ENCODE measurements at regions not wholly inside any gene's neighbourhood (a gene's known extent, or its start where the extent isn't known, plus 50 kb on each side); places are given as distances from the start of the nearest gene placed in this dataset.

DNA sequence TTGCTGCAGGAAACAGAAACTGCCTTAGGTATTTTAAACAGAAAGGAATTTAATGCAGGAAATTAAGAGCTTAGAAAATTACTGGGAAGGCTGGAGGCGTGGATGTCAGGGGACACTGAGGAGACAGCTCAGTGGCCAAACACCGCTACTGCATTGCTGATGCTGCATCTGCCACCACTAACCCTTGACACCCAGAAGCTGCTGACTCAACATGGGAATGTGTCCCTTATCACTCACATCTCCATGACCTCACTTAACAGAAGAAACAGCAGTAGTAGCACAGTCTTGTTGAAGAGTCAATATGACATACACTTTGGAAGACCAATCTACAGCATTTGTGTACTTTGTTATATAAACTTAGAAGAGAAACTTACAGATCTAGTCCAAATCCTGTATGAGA lies 906.1 kb downstream of the SLC4A3 start:
- Histone ChIP-seq H3K27ac (ENCODE audit: low read length) (no peak overlapping the region), H3K27me3 (ENCODE audit: insufficient read depth, low read length) (no peaks in the 10 kb centered on the region), H3K36me3 (ENCODE audit: insufficient read depth, low read depth, low read length) (no peaks in the 10 kb centered on the region), H3K9me3 (ENCODE audit: insufficient read depth, low read depth, low read length) (peaks cover 22% of the 10 kb centered on the region; the same call in 1 of the 2 replicates), H3K9ac (ENCODE audit: low read depth, low read length) (no peak overlapping the region), H3K4me1 (ENCODE audit: insufficient read depth, low read length) (no peaks in the 10 kb centered on the region), H3K4me3 (ENCODE audit: low read length) (no peak overlapping the region)

DNA sequence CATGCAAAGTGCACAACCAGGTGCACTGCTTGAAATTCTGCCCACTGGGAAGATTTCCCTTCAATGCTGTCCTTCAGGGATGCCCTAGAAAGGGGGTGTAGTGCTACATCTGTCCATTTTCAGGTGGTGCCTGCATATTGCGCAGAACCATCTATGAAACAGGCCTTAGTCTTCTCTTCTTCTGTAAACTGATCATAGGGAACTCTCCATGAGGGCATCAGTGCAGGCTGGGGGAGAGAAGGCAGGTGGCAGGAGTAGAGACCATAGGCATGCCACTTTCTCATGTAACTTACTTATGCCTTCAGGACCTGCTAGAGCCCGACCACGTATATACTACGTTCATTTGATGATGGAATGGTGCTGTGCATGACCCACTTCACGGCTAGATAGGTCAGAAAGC lies 912.1 kb downstream of the SLC4A3 start:
- no peaks in the 10 kb centered on the region for H3K36me3 ChIP-seq (ENCODE audit: insufficient read depth, low read depth, low read length)

DNA sequence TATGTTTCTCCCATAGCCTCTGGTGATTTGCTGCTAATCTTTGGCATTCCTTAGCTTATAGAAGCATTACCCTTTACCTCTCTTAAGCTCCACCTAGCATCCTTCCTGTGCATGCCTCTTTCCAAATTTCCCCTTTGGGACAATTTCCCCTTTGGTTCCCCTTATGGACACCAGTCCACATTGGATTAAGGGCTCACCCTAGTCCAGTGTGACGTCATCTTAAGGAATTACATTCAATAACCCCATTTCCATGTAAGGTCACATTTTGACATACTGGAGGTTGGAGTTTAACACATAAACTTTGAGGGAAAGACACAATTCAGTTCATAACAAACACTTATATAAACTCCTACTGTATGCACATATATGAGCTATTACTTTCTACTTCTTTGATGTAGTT lies 916.6 kb downstream of the SLC4A3 start:
- H3K9ac ChIP-seq (ENCODE audit: low read depth, low read length): no peak overlapping the region
- no peaks in the 10 kb centered on the region for H3K36me3 ChIP-seq (ENCODE audit: insufficient read depth, low read depth, low read length)
- H3K4me3 ChIP-seq (ENCODE audit: low read length): no peak overlapping the region
- H3K27ac ChIP-seq (ENCODE audit: low read length): no peak overlapping the region
- H3K4me1 ChIP-seq (ENCODE audit: insufficient read depth, low read length): no peaks in the 10 kb centered on the region
- H3K27me3 ChIP-seq (ENCODE audit: insufficient read depth, low read length): no peaks in the 10 kb centered on the region
- 0 out of 2 replicates have a peak, but pooled peaks cover 5% of the 10 kb centered on the region for H3K9me3 ChIP-seq (ENCODE audit: insufficient read depth, low read depth, low read length)

More for the DNA sequence above, 912.1 kb downstream of the SLC4A3 start:
- Histone ChIP-seq H3K27ac (ENCODE audit: low read length) (no peak overlapping the region), H3K9me3 (ENCODE audit: insufficient read depth, low read depth, low read length) (peaks cover 19% of the 10 kb centered on the region; the same call in 1 of the 2 replicates), H3K4me3 (ENCODE audit: low read length) (no peak overlapping the region), H3K4me1 (ENCODE audit: insufficient read depth, low read length) (no peaks in the 10 kb centered on the region), H3K27me3 (ENCODE audit: insufficient read depth, low read length) (no peaks in the 10 kb centered on the region), H3K9ac (ENCODE audit: low read depth, low read length) (no peak overlapping the region)

DNA sequence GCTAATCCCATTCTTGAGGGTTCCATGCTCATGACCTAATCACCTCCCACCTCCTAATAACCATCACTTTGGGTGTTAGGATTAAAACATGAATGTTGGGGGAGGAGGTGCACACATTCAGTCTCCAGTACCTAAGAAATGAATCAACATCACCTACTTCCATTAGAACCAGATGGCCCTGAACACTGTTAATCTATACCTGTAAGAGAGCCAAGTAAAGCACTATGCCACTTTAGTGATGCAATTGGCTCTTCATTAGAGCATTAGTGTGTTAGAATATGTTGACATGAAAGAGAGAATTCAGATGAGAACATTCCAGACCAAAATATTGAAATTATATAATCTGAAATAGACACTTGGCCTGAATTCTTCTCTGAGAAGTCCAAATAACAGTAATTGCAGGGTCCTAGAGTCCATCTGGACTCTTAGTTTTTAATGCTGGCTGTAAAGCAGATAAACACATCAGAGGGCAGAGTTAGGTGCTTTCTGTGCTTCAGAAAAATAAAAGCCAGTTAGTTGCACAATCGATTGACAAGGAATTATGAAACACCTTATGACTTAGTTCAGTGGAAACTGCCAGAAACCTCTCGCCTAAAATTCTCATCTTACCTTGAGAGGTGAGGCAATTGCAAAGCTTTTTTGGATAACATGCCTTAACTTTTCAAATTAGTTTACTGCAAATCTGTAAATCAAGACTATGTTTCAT lies 923.7 kb downstream of the SLC4A3 start:
- no peak overlapping the region for H3K4me3 ChIP-seq (ENCODE audit: low read length)
- no peak overlapping the region for H3K9ac ChIP-seq (ENCODE audit: low read depth, low read length)
- H3K9me3 ChIP-seq (ENCODE audit: insufficient read depth, low read depth, low read length): no peaks in the 10 kb centered on the region
- no peaks in the 10 kb centered on the region for H3K36me3 ChIP-seq (ENCODE audit: insufficient read depth, low read depth, low read length)
- no peaks in the 10 kb centered on the region for H3K4me1 ChIP-seq (ENCODE audit: insufficient read depth, low read length)
- H3K27ac ChIP-seq (ENCODE audit: low read length): no peak overlapping the region
- no peaks in the 10 kb centered on the region for H3K27me3 ChIP-seq (ENCODE audit: insufficient read depth, low read length)

DNA sequence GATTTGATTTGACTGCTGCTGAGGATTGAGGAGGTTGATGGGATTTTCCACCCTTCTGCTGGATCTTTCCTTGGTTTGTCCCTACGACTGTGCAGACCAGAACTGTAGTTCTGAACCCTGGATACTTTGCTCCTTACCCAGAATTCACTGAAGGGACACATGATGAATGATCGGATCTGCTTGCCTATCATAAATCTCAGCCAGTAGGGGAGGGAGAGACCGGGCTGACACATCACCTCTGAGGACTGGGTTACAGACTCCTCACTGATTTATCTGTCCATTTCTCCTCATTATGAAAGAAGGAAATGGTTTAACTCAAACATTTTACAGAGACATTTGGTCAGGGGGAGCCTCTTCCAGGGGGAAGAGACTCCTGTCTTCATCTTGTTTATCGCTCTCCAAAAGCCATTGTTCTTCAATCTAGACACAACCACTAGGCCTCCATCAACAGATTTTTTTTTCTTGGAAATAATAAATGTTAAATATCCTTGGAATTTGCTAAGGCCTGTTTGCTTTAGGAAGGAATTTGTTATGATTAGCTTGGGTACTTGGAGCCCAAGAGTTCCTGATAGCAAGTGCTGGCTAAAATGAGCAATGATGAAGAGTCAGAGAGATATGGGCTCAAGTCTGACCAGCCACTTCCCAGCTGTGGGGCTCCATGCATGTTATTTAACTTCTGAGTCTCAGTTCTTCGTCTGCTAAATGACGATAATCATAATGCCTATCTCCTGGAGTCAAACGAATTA lies 925.5 kb downstream of the SLC4A3 start:
- H3K27ac ChIP-seq (ENCODE audit: low read length): no peak overlapping the region
- H3K36me3 ChIP-seq (ENCODE audit: insufficient read depth, low read depth, low read length): no peaks in the 10 kb centered on the region
- H3K27me3 ChIP-seq (ENCODE audit: insufficient read depth, low read length): no peaks in the 10 kb centered on the region
- H3K4me1 ChIP-seq (ENCODE audit: insufficient read depth, low read length): no peaks in the 10 kb centered on the region
- no peak overlapping the region for H3K4me3 ChIP-seq (ENCODE audit: low read length)
- no peaks in the 10 kb centered on the region for H3K9me3 ChIP-seq (ENCODE audit: insufficient read depth, low read depth, low read length)
- no peak overlapping the region for H3K9ac ChIP-seq (ENCODE audit: low read depth, low read length)

DNA sequence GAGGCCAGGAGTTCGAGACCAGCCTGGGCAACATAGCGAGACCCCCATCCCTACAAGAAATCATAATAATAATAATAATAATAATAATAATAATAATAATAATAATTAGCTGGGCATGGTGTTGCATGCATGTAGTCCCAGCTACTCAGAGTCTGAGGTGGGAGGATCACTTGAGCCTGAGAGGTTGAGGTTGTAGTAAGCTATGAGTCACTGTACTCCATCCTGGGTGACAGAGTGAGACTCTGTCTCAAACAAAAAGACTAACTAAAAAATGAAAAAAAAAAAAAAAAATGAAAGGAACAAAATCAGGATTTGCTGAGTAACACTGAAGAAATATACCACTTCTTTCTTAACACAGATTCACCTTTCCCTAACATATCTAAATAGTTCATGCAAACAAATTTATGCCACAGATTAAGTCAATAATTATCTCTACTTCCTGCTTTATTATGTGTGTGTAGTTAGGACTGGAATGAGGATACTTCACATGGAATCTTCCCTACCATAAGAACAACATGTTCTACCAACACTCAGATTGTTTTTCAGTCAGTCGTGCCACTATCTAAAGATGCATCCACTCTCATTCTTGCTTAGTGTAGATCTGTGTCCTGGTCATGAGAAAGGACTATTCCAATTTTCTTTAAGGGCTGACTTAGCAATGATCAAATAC lies 928.7 kb downstream of the SLC4A3 start:
- Histone ChIP-seq H3K27ac (ENCODE audit: low read length) (no peak overlapping the region), H3K36me3 (ENCODE audit: insufficient read depth, low read depth, low read length) (no peaks in the 10 kb centered on the region), H3K9ac (ENCODE audit: low read depth, low read length) (no peak overlapping the region), H3K9me3 (ENCODE audit: insufficient read depth, low read depth, low read length) (no peaks in the 10 kb centered on the region), H3K4me3 (ENCODE audit: low read length) (no peak overlapping the region), H3K4me1 (ENCODE audit: insufficient read depth, low read length) (no peaks in the 10 kb centered on the region), H3K27me3 (ENCODE audit: insufficient read depth, low read length) (no peaks in the 10 kb centered on the region)

DNA sequence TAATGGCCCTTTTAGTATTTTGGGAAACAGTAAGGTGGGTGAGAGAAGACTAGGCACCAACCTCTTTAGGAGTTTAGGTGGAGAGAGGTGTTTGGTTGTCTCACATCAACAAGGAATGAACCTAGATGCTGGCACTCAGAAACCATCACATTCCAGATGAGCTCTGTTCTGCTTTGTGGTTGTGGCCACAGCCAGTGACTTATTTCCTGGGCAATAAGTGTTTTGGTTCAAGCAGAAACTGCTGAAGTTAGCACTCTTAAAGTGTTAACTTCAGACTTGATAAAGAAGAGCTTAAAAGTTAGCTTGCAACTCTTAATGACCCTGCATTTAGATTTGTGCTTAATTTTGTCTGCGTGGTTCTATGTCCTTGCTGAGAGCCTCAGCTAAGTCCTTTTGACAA lies 929.2 kb downstream of the SLC4A3 start:
- Histone ChIP-seq H3K4me3 (ENCODE audit: low read length) (no peak overlapping the region), H3K9ac (ENCODE audit: low read depth, low read length) (no peak overlapping the region), H3K27me3 (ENCODE audit: insufficient read depth, low read length) (no peaks in the 10 kb centered on the region), H3K36me3 (ENCODE audit: insufficient read depth, low read depth, low read length) (no peaks in the 10 kb centered on the region), H3K9me3 (ENCODE audit: insufficient read depth, low read depth, low read length) (no peaks in the 10 kb centered on the region), H3K27ac (ENCODE audit: low read length) (no peak overlapping the region), H3K4me1 (ENCODE audit: insufficient read depth, low read length) (no peaks in the 10 kb centered on the region)

DNA sequence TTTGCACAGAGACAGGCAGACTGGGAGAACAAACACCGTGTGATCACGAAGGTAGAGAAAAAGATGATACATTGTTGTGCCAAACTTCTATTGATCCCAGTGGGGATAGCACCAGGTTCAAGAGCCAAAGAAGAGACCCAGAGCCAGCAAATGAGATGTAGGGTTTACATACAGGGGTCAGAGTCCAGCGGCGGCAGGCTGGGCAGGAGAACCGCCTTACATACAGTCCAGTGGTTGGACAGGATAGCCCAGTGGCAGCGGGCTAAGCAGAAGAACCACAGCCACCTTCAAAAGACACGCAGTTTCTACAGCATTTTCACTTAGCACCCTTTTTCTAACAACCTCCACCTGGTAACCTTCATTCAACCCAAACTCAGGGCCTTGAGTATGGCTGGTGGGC lies 932.8 kb downstream of the SLC4A3 start:
- Histone ChIP-seq H3K36me3 (ENCODE audit: insufficient read depth, low read depth, low read length) (no peaks in the 10 kb centered on the region), H3K27ac (ENCODE audit: low read length) (no peak overlapping the region), H3K4me3 (ENCODE audit: low read length) (no peak overlapping the region), H3K27me3 (ENCODE audit: insufficient read depth, low read length) (no peaks in the 10 kb centered on the region), H3K9me3 (ENCODE audit: insufficient read depth, low read depth, low read length) (no peaks in the 10 kb centered on the region), H3K9ac (ENCODE audit: low read depth, low read length) (no peak overlapping the region), H3K4me1 (ENCODE audit: insufficient read depth, low read length) (no peaks in the 10 kb centered on the region)

DNA sequence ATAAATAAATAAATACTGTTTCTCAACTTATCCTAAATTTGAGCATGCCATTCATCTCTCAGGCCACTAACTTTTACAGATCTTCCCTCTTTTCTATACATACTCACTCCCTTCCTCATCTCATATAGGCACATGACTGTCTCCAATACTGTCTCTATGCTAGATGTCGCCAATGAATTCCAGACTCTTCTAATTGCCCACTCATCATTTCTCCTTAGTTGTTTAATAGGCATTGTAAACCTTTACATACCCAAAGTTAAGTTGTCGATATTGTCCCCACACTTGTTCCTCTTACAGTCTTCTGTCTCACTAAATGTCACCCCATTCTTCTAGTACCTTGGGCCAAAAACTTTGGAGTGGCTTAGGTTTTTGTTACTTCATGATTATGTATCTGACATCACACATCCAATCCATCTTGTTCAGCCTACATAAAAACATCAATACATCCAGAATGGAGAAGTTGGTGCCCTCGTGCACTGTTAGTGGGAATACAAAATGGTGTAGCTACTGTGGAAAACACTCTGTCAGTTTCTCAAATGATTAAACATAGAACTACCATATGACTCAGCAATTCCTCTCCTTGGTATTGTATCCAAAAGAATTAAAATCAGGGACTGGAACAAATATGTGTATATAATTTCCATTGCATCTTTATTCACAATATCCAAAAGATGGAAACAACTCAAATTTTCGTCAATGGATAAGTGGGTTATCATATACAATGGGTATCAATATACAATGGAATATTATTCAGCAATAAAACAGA lies 935.1 kb downstream of the SLC4A3 start:
- H3K36me3 ChIP-seq (ENCODE audit: insufficient read depth, low read depth, low read length): no peaks in the 10 kb centered on the region
- H3K4me1 ChIP-seq (ENCODE audit: insufficient read depth, low read length): no peaks in the 10 kb centered on the region
- no peak overlapping the region for H3K9ac ChIP-seq (ENCODE audit: low read depth, low read length)
- no peak overlapping the region for H3K4me3 ChIP-seq (ENCODE audit: low read length)
- H3K27me3 ChIP-seq (ENCODE audit: insufficient read depth, low read length): no peaks in the 10 kb centered on the region
- no peaks in the 10 kb centered on the region for H3K9me3 ChIP-seq (ENCODE audit: insufficient read depth, low read depth, low read length)
- H3K27ac ChIP-seq (ENCODE audit: low read length): no peak overlapping the region

DNA sequence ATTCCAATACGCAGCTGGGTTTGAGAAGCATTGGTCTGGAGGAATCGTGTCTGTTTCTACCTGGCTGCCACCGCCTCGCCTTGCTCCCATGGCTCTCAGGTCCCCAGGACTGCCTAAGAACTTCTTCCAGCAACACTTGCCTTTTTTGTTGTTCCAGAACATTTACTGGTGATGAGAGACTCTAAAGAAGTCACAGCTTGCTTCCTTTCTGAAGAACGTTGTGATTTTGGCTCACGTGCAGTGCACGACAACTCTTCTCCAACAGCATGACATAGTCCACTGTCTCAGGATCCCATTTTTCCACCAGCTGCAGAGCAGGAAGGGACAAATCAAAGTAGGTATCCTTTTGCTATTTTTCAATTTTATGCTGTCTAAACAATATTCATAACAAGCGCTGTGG lies 940.9 kb downstream of the SLC4A3 start:
- Histone ChIP-seq H3K9me3 (ENCODE audit: insufficient read depth, low read depth, low read length) (no peaks in the 10 kb centered on the region), H3K27me3 (ENCODE audit: insufficient read depth, low read length) (no peaks in the 10 kb centered on the region), H3K36me3 (ENCODE audit: insufficient read depth, low read depth, low read length) (no peaks in the 10 kb centered on the region), H3K4me3 (ENCODE audit: low read length) (no peak overlapping the region), H3K4me1 (ENCODE audit: insufficient read depth, low read length) (peaks cover 3% of the 10 kb centered on the region; the same call in 1 of the 2 replicates), H3K9ac (ENCODE audit: low read depth, low read length) (no peak overlapping the region), H3K27ac (ENCODE audit: low read length) (no peak overlapping the region)

DNA sequence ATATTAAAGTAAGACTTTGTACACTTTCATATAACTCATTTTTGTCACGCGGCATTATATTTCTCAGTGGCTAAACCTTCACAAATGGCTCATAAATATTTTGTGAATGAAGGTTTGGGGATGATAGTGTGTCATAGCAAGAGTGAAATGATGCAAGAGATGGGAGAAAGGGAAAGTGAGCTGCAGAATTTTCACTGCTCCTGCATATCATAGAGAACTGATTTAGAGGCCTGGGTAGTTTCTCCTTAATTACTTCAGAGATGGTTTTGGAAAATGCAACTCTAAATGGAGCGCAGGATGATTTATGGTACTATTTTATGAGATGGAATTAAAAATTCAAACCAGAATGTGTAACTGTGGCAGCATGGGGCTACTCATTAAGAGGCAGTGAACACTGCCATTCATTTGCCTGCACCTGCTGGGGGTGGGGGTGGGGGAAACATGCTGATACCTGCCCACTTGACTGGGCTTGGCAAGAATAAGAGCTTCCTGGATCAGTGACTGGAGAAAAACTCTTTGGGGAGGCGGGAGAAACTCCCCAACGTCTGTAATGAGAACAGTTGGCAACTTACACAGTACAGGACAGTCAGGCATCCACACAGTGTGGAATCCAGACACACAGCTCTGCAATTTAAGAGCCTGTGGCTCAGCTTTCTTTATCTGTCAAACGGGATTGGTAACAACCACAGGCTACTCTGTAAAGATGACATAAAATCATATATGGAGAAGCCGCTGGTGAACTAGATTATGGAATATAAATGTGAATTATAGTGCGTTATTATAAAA lies 941.9 kb downstream of the SLC4A3 start:
- H3K27me3 ChIP-seq (ENCODE audit: insufficient read depth, low read length): no peaks in the 10 kb centered on the region
- H3K36me3 ChIP-seq (ENCODE audit: insufficient read depth, low read depth, low read length): no peaks in the 10 kb centered on the region
- no peak overlapping the region for H3K4me3 ChIP-seq (ENCODE audit: low read length)
- H3K9me3 ChIP-seq (ENCODE audit: insufficient read depth, low read depth, low read length): no peaks in the 10 kb centered on the region
- H3K27ac ChIP-seq (ENCODE audit: low read length): no peak overlapping the region
- H3K9ac ChIP-seq (ENCODE audit: low read depth, low read length): no peak overlapping the region
- peaks cover 3% of the 10 kb centered on the region; the same call in 1 of the 2 replicates for H3K4me1 ChIP-seq (ENCODE audit: insufficient read depth, low read length)
